Trophoblast cell (in vitro differentiated cells and primary cell): ENCODE measurements at regions not wholly inside any gene's neighbourhood (a gene's known extent, or its start where the extent isn't known, plus 50 kb on each side); places are given as distances from the start of the nearest gene placed in this dataset.

Source experiments
- DNase-seq, 2 donors: peaks; one replicate each; pipeline ENCODE4 v3.0.0-alpha.2; 2016
- H2AFZ ChIP-seq: 2 replicates; pipeline ENCODE4 v1.6.1; 2013; ENCODE audit warnings: low read length, moderate library complexity, mild to moderate bottlenecking; ENCODE audit not compliant: insufficient read depth, poor library complexity
- H2AK5ac ChIP-seq: 2 replicates; pipeline ENCODE4 v1.6.1; 2013; ENCODE audit warnings: mild to moderate bottlenecking, low read length
- H2BK120ac ChIP-seq: 2 replicates; pipeline ENCODE4 v1.6.1; 2013; ENCODE audit warnings: low read length, mild to moderate bottlenecking, moderate library complexity; ENCODE audit not compliant: insufficient read depth, poor library complexity
- H2BK12ac ChIP-seq: 2 replicates; pipeline ENCODE4 v1.6.1; 2013; ENCODE audit warnings: mild to moderate bottlenecking, low read length, moderate library complexity
- H2BK5ac ChIP-seq: 2 replicates; pipeline ENCODE4 v1.6.1; 2013; ENCODE audit warnings: low read length, low read depth, moderate library complexity, mild to moderate bottlenecking; ENCODE audit not compliant: poor library complexity
- H3K14ac ChIP-seq: 2 replicates; pipeline ENCODE4 v1.6.1; 2013; ENCODE audit warnings: mild to moderate bottlenecking, low read length
- H3K18ac ChIP-seq: 2 replicates; pipeline ENCODE4 v1.6.1; 2013; ENCODE audit warnings: mild to moderate bottlenecking, low read length
- H3K23ac ChIP-seq: 2 replicates; pipeline ENCODE4 v1.6.1; 2013; ENCODE audit warnings: low read length
- H3K27ac ChIP-seq: 2 replicates; pipeline ENCODE4 v1.5.1; 2013; ENCODE audit warnings: low read depth, mild to moderate bottlenecking, inconsistent platforms, low read length, moderate library complexity
- H3K27me3 ChIP-seq: 2 replicates; pipeline ENCODE4 v1.6.1; 2013; ENCODE audit warnings: inconsistent platforms, mild to moderate bottlenecking, low read length, moderate library complexity; ENCODE audit not compliant: insufficient read depth
- H3K36me3 ChIP-seq, 2 experiments: 1 replicate in 1 of 2; 2 replicates in 1 of 2; pipeline ENCODE4 v1.6.1; 2013; ENCODE audit warnings: low read length in 2 of 2, mild to moderate bottlenecking in 2 of 2, moderate library complexity in 1 of 2; ENCODE audit not compliant: insufficient read depth in 2 of 2, control insufficient read depth in 1 of 2
- H3K4ac ChIP-seq: 2 replicates; pipeline ENCODE4 v1.6.1; 2013; ENCODE audit warnings: low read depth, mild to moderate bottlenecking, low read length, moderate library complexity
- H3K4me1 ChIP-seq, 2 experiments: 1 replicate in 1 of 2; 2 replicates in 1 of 2; pipeline ENCODE4 v1.6.1; 2013; ENCODE audit warnings: low read length in 2 of 2, mild to moderate bottlenecking in 2 of 2, moderate library complexity in 1 of 2; ENCODE audit not compliant: insufficient read depth in 2 of 2, control insufficient read depth in 1 of 2
- H3K4me2 ChIP-seq: 2 replicates; pipeline ENCODE4 v1.6.1; 2013; ENCODE audit warnings: inconsistent platforms, mild to moderate bottlenecking, low read length, moderate library complexity
- H3K4me3 ChIP-seq: 2 replicates; pipeline ENCODE4 v1.5.1; 2013; ENCODE audit warnings: mild to moderate bottlenecking, low read depth, low read length, inconsistent platforms
- H3K79me1 ChIP-seq: one replicate; pipeline ENCODE4 v1.6.1; 2013; ENCODE audit warnings: low read length
- H3K79me2 ChIP-seq: 2 replicates; pipeline ENCODE4 v1.6.1; 2013; ENCODE audit warnings: low read length, mild to moderate bottlenecking; ENCODE audit not compliant: control insufficient read depth, insufficient read depth, poor library complexity
- H3K9ac ChIP-seq: 2 replicates; pipeline ENCODE4 v1.6.1; 2013; ENCODE audit warnings: mild to moderate bottlenecking, low read length
- H3K9me3 ChIP-seq: 2 replicates; pipeline ENCODE4 v1.6.1; 2013; ENCODE audit warnings: low read depth, mild to moderate bottlenecking, control low read depth, inconsistent platforms, low read length; ENCODE audit not compliant: insufficient read depth
- H4K12ac ChIP-seq: 2 replicates; pipeline ENCODE4 v1.6.1; 2013; ENCODE audit warnings: low read depth, mild to moderate bottlenecking, low read length, moderate library complexity
- H4K8ac ChIP-seq: 2 replicates; pipeline ENCODE4 v1.6.1; 2013; ENCODE audit warnings: low read depth, mild to moderate bottlenecking, low read length, moderate library complexity
- H4K91ac ChIP-seq: one replicate; pipeline ENCODE4 v1.6.1; 2013; ENCODE audit warnings: low read depth, mild to moderate bottlenecking, low read length, moderate library complexity
- WGBS: extraction: QIAGEN DNeasy Blood & Tissue Kit; methylation state at CpG from one replicate; pipeline ENCODE4 v1.1.7; 2013; ENCODE audit warnings: missing lambda C conversion rate; ENCODE audit not compliant: insufficient read length, insufficient coverage; ENCODE audit errors: extremely low coverage; 5-methylcytosine and 5-hydroxymethylcytosine counted together

DNA sequence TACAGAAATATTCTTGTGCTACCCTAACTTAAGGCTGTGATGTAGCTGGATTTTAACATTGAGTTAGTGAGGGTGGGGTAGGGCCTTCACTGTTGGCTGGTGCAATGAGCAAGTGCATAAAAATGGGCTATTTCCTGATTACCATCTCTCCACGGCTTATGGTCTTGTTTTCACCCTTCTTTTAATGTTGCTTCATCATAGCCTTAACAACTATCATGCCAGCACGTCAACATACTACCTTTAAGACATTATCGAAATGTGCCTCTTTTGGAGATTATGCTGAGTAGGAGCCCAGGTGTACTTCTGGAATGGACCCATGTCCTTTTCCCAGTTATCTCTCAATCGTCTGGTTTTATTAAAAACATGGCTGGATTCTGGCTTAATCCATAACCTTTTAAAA is 350.9 kb upstream of the ACTBL2 start:
- Histone ChIP-seq H2AFZ (no peak overlapping the region), H3K23ac (no peak overlapping the region), H3K79me2 (peaks cover 2% of the 10 kb centered on the region), H3K36me3 (no peaks in the 10 kb centered on the region), H3K4ac (no peak overlapping the region), H3K79me1 (peaks cover 37% of the 10 kb centered on the region), H3K9me3 (no peaks in the 10 kb centered on the region), H3K18ac (no peak overlapping the region), H2AK5ac (no peak overlapping the region), H4K8ac (no peak overlapping the region), H3K4me3 (no peak overlapping the region), H2BK120ac (no peak overlapping the region), H4K12ac (no peak overlapping the region), H3K4me2 (no peak overlapping the region), H3K4me1 (peaks cover 0 to 4% of the 10 kb centered on the region in 2 experiments), H3K27ac (no peak overlapping the region), H3K27me3 (no peaks in the 10 kb centered on the region), H4K91ac (no peak overlapping the region), H3K9ac (no peak overlapping the region), H2BK12ac (no peak overlapping the region), H3K14ac (no peak overlapping the region), H2BK5ac (no peak overlapping the region)
- DNase-seq = peak; percentile 71 to 83
- no CpG with 5 or more reads among the region's 4 CpGs for WGBS

DNA sequence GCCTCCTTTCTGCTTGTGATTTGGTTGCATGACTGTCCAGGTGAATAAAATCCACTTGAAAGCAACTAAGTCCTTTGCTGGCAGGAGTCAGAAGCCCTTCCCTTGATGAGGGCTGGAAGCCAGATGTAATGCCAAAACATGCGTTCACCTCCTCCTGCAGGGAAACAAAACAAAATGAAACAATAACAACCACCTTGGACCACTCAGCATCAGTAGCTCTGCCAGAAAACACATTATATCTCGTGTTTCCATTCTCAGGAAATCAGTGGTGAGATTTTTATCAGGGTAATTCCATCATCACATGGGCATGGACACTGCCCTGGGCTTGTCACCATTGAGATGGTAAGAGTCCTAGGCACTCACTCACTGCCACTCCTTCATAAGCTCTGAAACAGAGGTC is 350.3 kb upstream of the ACTBL2 start:
- no peak overlapping the region for H4K12ac ChIP-seq
- no CpG with 5 or more reads among the region's 2 CpGs for WGBS
- H3K14ac ChIP-seq = peak overlapping the region; percentile 34
- H3K36me3 ChIP-seq = no peaks in the 10 kb centered on the region
- H2AFZ ChIP-seq = no peak overlapping the region
- H3K18ac ChIP-seq = peak overlapping the region; percentile 29
- DNase-seq = peak in 1 of 2 donors; percentile 49
- H2BK12ac ChIP-seq = peak overlapping the region; percentile 96
- no peak overlapping the region for H3K23ac ChIP-seq
- H3K9ac ChIP-seq = no peak overlapping the region
- peaks cover 2% of the 10 kb centered on the region for H3K79me2 ChIP-seq
- H2AK5ac ChIP-seq = peak overlapping the region; percentile 19
- H3K27ac ChIP-seq = no peak overlapping the region
- H2BK120ac ChIP-seq = peak overlapping the region; percentile 72
- no peaks in the 10 kb centered on the region for H3K9me3 ChIP-seq
- no peak overlapping the region for H3K4ac ChIP-seq
- peaks cover 0 to 4% of the 10 kb centered on the region in 2 experiments for H3K4me1 ChIP-seq
- H2BK5ac ChIP-seq = no peak overlapping the region
- peaks cover 32% of the 10 kb centered on the region for H3K79me1 ChIP-seq
- H3K27me3 ChIP-seq = no peaks in the 10 kb centered on the region
- H4K91ac ChIP-seq = peak overlapping the region; percentile 61
- no peak overlapping the region for H3K4me3 ChIP-seq
- H4K8ac ChIP-seq = peak overlapping the region; percentile 29
- no peak overlapping the region for H3K4me2 ChIP-seq

DNA sequence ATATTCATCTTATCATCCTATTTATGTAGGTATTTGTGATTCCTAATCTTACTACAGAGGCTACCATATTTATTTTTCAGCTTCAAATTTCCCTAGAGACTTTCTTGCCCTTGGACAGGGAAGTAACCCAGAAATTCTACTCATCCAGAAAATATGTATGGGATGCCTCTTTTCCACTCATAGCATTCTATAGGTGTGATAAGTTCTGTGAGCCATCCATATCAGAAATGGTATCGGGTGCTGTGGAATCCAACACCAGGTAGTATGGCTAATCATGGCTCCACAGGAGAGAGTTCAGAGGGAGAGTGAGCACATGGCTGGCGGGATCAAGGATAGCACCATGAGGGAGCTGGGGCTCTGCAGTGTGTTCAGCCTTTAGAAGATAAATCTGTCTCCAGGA is 349.3 kb upstream of the ACTBL2 start:
- DNase-seq = peak; percentile 59 to 81

DNA sequence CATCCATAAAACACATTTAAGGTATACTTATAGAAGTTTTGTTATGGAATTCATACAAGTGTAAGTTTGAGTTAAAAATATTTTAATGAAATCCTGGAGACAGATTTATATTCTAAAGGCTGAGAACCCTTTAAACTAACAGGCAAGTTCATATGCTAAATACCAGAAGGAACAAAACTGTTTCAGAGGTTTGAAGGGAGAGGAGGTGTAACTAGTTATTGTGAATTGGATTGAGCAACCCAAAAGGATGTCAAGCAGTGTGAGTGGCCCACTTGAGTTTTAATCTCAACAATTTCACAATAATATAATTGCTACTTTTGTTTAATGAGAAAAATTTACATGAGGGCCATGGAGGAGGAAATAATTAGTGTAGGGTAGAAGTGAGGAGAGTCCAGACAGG is 348.5 kb upstream of the ACTBL2 start:
- Histone ChIP-seq H3K23ac (no peak overlapping the region), H3K9ac (no peak overlapping the region), H4K12ac (no peak overlapping the region), H2BK5ac (no peak overlapping the region), H3K36me3 (no peaks in the 10 kb centered on the region), H3K27me3 (no peaks in the 10 kb centered on the region), H3K27ac (no peak overlapping the region), H2AK5ac (no peak overlapping the region), H2AFZ (no peak overlapping the region), H4K91ac (no peak overlapping the region), H3K4me1 (peaks cover 0 to 2% of the 10 kb centered on the region in 2 experiments), H3K4ac (no peak overlapping the region), H3K4me3 (no peak overlapping the region), H2BK12ac (no peak overlapping the region), H2BK120ac (no peak overlapping the region), H3K9me3 (no peaks in the 10 kb centered on the region), H4K8ac (no peak overlapping the region), H3K4me2 (no peak overlapping the region), H3K18ac (no peak overlapping the region), H3K79me1 (peaks cover 23% of the 10 kb centered on the region), H3K14ac (no peak overlapping the region), H3K79me2 (peaks cover 2% of the 10 kb centered on the region)
- no peak for DNase-seq

More for the DNA sequence above, 349.3 kb upstream of the ACTBL2 start:
- Histone ChIP-seq H3K79me1 (peaks cover 30% of the 10 kb centered on the region), H3K4ac (no peak overlapping the region), H2AFZ (no peak overlapping the region), H3K18ac (no peak overlapping the region), H3K79me2 (peaks cover 2% of the 10 kb centered on the region), H3K4me2 (no peak overlapping the region), H4K12ac (no peak overlapping the region), H3K23ac (no peak overlapping the region), H2BK120ac (peak overlapping the region; percentile 11), H3K4me3 (no peak overlapping the region), H2BK5ac (no peak overlapping the region), H3K36me3 (no peaks in the 10 kb centered on the region), H3K14ac (peak overlapping the region; percentile 44), H3K4me1 (peaks cover 0 to 3% of the 10 kb centered on the region in 2 experiments), H3K9me3 (no peaks in the 10 kb centered on the region), H2BK12ac (peak overlapping the region; percentile 54), H4K91ac (peak overlapping the region; percentile 62), H3K9ac (no peak overlapping the region), H3K27ac (no peak overlapping the region), H3K27me3 (no peaks in the 10 kb centered on the region), H4K8ac (no peak overlapping the region), H2AK5ac (no peak overlapping the region)
- WGBS = no CpG with 5 or more reads among the region's 2 CpGs
